ENCODE measurements at regions not wholly inside any gene's neighbourhood (a gene's known extent, or its start where the extent isn't known, plus 50 kb on each side); places are given as distances from the start of the nearest gene placed in this dataset.

DNA sequence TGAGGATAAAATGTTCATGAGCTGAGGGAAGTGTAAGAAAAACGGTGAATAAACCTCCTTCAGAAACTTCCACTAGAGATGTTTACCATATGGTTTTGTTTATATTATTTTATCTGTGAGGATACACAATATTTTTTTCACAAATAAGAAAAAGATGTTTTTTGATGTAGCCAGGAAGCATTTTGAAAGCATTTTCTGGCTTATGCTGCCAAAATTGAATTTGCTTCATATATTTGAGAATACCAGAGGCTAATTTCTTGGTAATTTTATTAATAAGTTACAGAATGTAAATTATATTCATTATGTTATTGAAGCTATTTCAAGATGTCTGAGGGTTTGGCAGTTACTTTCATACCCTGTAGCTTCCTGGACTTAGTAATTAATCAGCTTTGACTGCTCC, 686.6 kb downstream of the LUZP2 start:
- no peaks in the 10 kb centered on the region for H3K79me2 ChIP-seq (ENCODE audit: insufficient read depth, low read length)
- no peaks in the 10 kb centered on the region for H3K27me3 ChIP-seq (ENCODE audit: insufficient read depth, low read length)
- no peak overlapping the region for H2AFZ ChIP-seq (ENCODE audit: low read length)
- no peak overlapping the region for H3K27ac ChIP-seq (ENCODE audit: low read depth, low read length, poor library complexity, severe bottlenecking)
- no peak overlapping the region for H3K4me3 ChIP-seq (ENCODE audit: low read depth, low read length, poor library complexity, severe bottlenecking)
- H3K4me1 ChIP-seq (ENCODE audit: insufficient read depth, low read length, severe bottlenecking), result no peaks in the 10 kb centered on the region
- no peaks in the 10 kb centered on the region for H3K36me3 ChIP-seq (ENCODE audit: insufficient read depth, low read length)
- H4K20me1 ChIP-seq (ENCODE audit: insufficient read depth, low read length), result no peaks in the 10 kb centered on the region
- H3K9me2 ChIP-seq (ENCODE audit: low read depth, low read length), result no peaks in the 10 kb centered on the region
- H3F3A ChIP-seq (ENCODE audit: insufficient read depth, low read length), result no peaks in the 10 kb centered on the region
- no peak for TF ChIP-seq EZH2 (IDR thresholded peaks at IDR 0.05; ENCODE audit: borderline replicate concordance, low read length)
- TF ChIP-seq, protein P1, sequence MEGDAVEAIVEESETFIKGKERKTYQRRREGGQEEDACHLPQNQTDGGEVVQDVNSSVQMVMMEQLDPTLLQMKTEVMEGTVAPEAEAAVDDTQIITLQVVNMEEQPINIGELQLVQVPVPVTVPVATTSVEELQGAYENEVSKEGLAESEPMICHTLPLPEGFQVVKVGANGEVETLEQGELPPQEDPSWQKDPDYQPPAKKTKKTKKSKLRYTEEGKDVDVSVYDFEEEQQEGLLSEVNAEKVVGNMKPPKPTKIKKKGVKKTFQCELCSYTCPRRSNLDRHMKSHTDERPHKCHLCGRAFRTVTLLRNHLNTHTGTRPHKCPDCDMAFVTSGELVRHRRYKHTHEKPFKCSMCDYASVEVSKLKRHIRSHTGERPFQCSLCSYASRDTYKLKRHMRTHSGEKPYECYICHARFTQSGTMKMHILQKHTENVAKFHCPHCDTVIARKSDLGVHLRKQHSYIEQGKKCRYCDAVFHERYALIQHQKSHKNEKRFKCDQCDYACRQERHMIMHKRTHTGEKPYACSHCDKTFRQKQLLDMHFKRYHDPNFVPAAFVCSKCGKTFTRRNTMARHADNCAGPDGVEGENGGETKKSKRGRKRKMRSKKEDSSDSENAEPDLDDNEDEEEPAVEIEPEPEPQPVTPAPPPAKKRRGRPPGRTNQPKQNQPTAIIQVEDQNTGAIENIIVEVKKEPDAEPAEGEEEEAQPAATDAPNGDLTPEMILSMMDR (IDR thresholded peaks at IDR 0.05; ENCODE audit: low read length), result no peak
- no peak overlapping the region for H3K9ac ChIP-seq (ENCODE audit: low read length)
- H3K9me3 ChIP-seq (ENCODE audit: low read length), result no peaks in the 10 kb centered on the region
- no peak overlapping the region for H3K4me2 ChIP-seq (ENCODE audit: low read length)

DNA sequence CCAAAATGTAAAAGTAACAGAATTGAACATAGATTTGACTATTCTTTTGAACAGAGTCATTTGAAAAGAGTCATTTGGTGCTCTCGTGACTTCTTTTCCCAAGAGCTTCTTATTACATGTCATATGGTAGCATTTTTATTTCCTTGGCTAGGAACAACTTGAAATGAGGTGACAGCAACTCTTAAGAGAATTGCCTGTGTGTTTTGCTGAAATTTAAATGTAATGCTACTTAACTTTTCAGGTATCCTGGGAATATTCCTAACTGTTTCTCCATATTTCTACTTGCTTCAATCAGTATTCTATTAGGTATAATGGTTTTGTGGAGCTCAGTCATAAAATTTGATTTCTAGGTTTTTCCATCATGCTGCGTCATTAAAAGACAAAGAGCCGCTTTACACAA, 700.7 kb downstream of the LUZP2 start:
- no peak overlapping the region for H3K4me2 ChIP-seq (ENCODE audit: low read length)
- no peaks in the 10 kb centered on the region for H3K36me3 ChIP-seq (ENCODE audit: insufficient read depth, low read length)
- H3F3A ChIP-seq (ENCODE audit: insufficient read depth, low read length), result no peaks in the 10 kb centered on the region
- no peak overlapping the region for H2AFZ ChIP-seq (ENCODE audit: low read length)
- no peak overlapping the region for H3K4me3 ChIP-seq (ENCODE audit: low read depth, low read length, poor library complexity, severe bottlenecking)
- H4K20me1 ChIP-seq (ENCODE audit: insufficient read depth, low read length), result no peaks in the 10 kb centered on the region
- no peaks in the 10 kb centered on the region for H3K9me2 ChIP-seq (ENCODE audit: low read depth, low read length)
- no peaks in the 10 kb centered on the region for H3K79me2 ChIP-seq (ENCODE audit: insufficient read depth, low read length)
- H3K4me1 ChIP-seq (ENCODE audit: insufficient read depth, low read length, severe bottlenecking), result no peaks in the 10 kb centered on the region
- H3K27ac ChIP-seq (ENCODE audit: low read depth, low read length, poor library complexity, severe bottlenecking), result no peak overlapping the region
- TF ChIP-seq EZH2 (IDR thresholded peaks at IDR 0.05; ENCODE audit: borderline replicate concordance, low read length), result no peak
- TF ChIP-seq, protein P1 (IDR thresholded peaks at IDR 0.05; ENCODE audit: low read length), result no peak
- no peak overlapping the region for H3K9ac ChIP-seq (ENCODE audit: low read length)
- no peaks in the 10 kb centered on the region for H3K27me3 ChIP-seq (ENCODE audit: insufficient read depth, low read length)
- no peaks in the 10 kb centered on the region for H3K9me3 ChIP-seq (ENCODE audit: low read length)

GRCh38 chr11:25198704-25199103, 701.9 kb downstream of the LUZP2 start:
- H4K20me1 ChIP-seq (ENCODE audit: insufficient read depth, low read length), result no peaks in the 10 kb centered on the region
- no peak for TF ChIP-seq EZH2 (IDR thresholded peaks at IDR 0.05; ENCODE audit: borderline replicate concordance, low read length)
- TF ChIP-seq, protein P1 (IDR thresholded peaks at IDR 0.05; ENCODE audit: low read length), result no peak

More at GRCh38 chr11:25198704-25199103, 701.9 kb downstream of the LUZP2 start:
- no peaks in the 10 kb centered on the region for H3K9me2 ChIP-seq (ENCODE audit: low read depth, low read length)
- no peak overlapping the region for H3K4me2 ChIP-seq (ENCODE audit: low read length)
- H3K27me3 ChIP-seq (ENCODE audit: insufficient read depth, low read length), result no peaks in the 10 kb centered on the region
- no peak overlapping the region for H3K4me3 ChIP-seq (ENCODE audit: low read depth, low read length, poor library complexity, severe bottlenecking)
- no peak overlapping the region for H3K9ac ChIP-seq (ENCODE audit: low read length)
- H3K36me3 ChIP-seq (ENCODE audit: insufficient read depth, low read length), result no peaks in the 10 kb centered on the region
- no peak overlapping the region for H2AFZ ChIP-seq (ENCODE audit: low read length)
- no peaks in the 10 kb centered on the region for H3K79me2 ChIP-seq (ENCODE audit: insufficient read depth, low read length)
- H3K9me3 ChIP-seq (ENCODE audit: low read length), result no peaks in the 10 kb centered on the region
- H3F3A ChIP-seq (ENCODE audit: insufficient read depth, low read length), result no peaks in the 10 kb centered on the region
- no peak overlapping the region for H3K27ac ChIP-seq (ENCODE audit: low read depth, low read length, poor library complexity, severe bottlenecking)
- no peaks in the 10 kb centered on the region for H3K4me1 ChIP-seq (ENCODE audit: insufficient read depth, low read length, severe bottlenecking)
